HG03460 (cell line): ENCODE measurements at regions not wholly inside any gene's neighbourhood (a gene's known extent, or its start where the extent isn't known, plus 50 kb on each side); places are given as distances from the start of the nearest gene placed in this dataset.
"Not testable (repeated sequence)": the region's sequence is repeated elsewhere in the genome, so short reads cannot be mapped to it uniquely, and the experiment has no call there.

ENCODE experiments used
- ATAC-seq: cut with Tn5 transposase; IDR thresholded peaks from one replicate; pipeline ENCODE4 v1.9.1; 2021; ENCODE audit not compliant: unreplicated experiment

- no peak for ATAC-seq
Observed at GRCh38 chr1:235059221-235059620, 69.4 kb downstream of the TOMM20 start.

GRCh38 chr1:235058695-235059094 is 69.9 kb downstream of the TOMM20 start:
- no peak for ATAC-seq

- no peak for ATAC-seq
Observed at GRCh38 chr1:235057385-235058306, 71.0 kb downstream of the TOMM20 start.

GRCh38 chr1:235056937-235057336 is 71.7 kb downstream of the TOMM20 start:
- ATAC-seq, result no peak

- no peak for ATAC-seq
Observed at GRCh38 chr1:235054936-235055335, 73.7 kb downstream of the TOMM20 start.

GRCh38 chr1:235054466-235054865 is 74.2 kb downstream of the TOMM20 start:
- ATAC-seq, result no peak

- ATAC-seq, result no peak
Observed at GRCh38 chr1:235052067-235053008, 76.3 kb downstream of the TOMM20 start.

- no peak for ATAC-seq
Observed at GRCh38 chr1:235051521-235051920, 77.1 kb downstream of the TOMM20 start.

- ATAC-seq, result no peak
Observed at GRCh38 chr1:235050911-235051360, 77.7 kb downstream of the TOMM20 start.

GRCh38 chr1:235049716-235050378 is 78.8 kb downstream of the TOMM20 start:
- not testable (repeated sequence) for ATAC-seq

GRCh38 chr1:235049217-235049616 is 79.4 kb downstream of the TOMM20 start:
- no peak for ATAC-seq

GRCh38 chr1:235047331-235047871 is 81.2 kb downstream of the TOMM20 start:
- ATAC-seq, result peak; percentile 25

GRCh38 chr1:235045921-235046601 is 82.6 kb downstream of the TOMM20 start:
- ATAC-seq, result no peak

GRCh38 chr1:235045034-235045690 is 83.5 kb downstream of the TOMM20 start:
- no peak for ATAC-seq

- no peak for ATAC-seq
Observed at GRCh38 chr1:235043234-235043633, 85.4 kb downstream of the TOMM20 start.

- no peak for ATAC-seq
Observed at GRCh38 chr1:235038701-235039100, 89.9 kb downstream of the TOMM20 start.

GRCh38 chr1:235035928-235036327 is 92.7 kb downstream of the TOMM20 start:
- no peak for ATAC-seq

- no peak for ATAC-seq
Observed at GRCh38 chr1:235030919-235031596, 97.6 kb downstream of the TOMM20 start.

- ATAC-seq, result no peak
Observed at GRCh38 chr1:235027862-235028250, 100.8 kb downstream of the TOMM20 start.
